HepG2 (cell line): ENCODE measurements at regions not wholly inside any gene's neighbourhood (a gene's known extent, or its start where the extent isn't known, plus 50 kb on each side); places are given as distances from the start of the nearest gene placed in this dataset.

Experiments
- NFE2L1 ChIP-seq: sonication (generic); formaldehyde crosslinking; IDR thresholded peaks from 2 replicates; pipeline ENCODE4 v1.4.0; 2020; ENCODE audit warnings: missing genetic modification reagents, mild to moderate bottlenecking, borderline replicate concordance
- NFE2L2 ChIP-seq: fragments of 150-350 bp; IDR thresholded peaks from 2 replicates; pipeline ENCODE4 v1.6.1; 2014; ENCODE audit warnings: low read length
- POLR2A ChIP-seq, 2 experiments: IDR thresholded peaks; 2 replicates each; pipeline ENCODE4 v1.6.1; 2011; ENCODE audit warnings: low read depth in 2 of 2, low read length in 2 of 2, mild to moderate bottlenecking in 1 of 2, moderate library complexity in 1 of 2; ENCODE audit not compliant: insufficient read depth in 1 of 2
- POLR2AphosphoS5 ChIP-seq: IDR thresholded peaks from 2 replicates; pipeline ENCODE4 v1.6.1; 2012; ENCODE audit warnings: low read depth, low read length
- TF ChIP-seq, protein P1 (sequence below): sonication (generic); formaldehyde crosslinking; IDR thresholded peaks from 2 replicates; pipeline ENCODE4 v1.5.0; 2020; ENCODE audit warnings: mild to moderate bottlenecking, missing genetic modification reagents, moderate library complexity
- TF ChIP-seq, protein P2 (sequence below): fragments of 450-650 bp; IDR thresholded peaks from 2 replicates; pipeline ENCODE4 v1.6.1; 2016

DNA sequence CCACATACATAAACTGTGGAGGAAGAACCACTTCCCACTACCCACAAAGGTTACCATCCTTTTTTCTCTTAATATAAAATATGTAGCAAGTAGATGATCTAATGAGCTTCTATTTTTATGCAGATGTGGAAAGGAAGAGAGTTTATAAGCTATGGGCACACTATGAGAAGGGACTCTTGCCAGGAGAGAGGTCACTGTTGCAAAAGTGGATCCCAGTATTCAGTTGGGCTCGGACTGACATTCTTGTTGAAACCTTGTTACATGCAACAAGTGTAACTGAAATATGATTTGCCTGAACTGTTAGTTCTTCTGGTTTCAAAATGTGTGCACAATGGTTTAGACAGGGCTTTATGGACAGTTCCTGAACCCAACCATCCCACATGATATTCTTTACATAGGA is 397.4 kb upstream of the PKN2 start:
- TF ChIP-seq, protein P1, sequence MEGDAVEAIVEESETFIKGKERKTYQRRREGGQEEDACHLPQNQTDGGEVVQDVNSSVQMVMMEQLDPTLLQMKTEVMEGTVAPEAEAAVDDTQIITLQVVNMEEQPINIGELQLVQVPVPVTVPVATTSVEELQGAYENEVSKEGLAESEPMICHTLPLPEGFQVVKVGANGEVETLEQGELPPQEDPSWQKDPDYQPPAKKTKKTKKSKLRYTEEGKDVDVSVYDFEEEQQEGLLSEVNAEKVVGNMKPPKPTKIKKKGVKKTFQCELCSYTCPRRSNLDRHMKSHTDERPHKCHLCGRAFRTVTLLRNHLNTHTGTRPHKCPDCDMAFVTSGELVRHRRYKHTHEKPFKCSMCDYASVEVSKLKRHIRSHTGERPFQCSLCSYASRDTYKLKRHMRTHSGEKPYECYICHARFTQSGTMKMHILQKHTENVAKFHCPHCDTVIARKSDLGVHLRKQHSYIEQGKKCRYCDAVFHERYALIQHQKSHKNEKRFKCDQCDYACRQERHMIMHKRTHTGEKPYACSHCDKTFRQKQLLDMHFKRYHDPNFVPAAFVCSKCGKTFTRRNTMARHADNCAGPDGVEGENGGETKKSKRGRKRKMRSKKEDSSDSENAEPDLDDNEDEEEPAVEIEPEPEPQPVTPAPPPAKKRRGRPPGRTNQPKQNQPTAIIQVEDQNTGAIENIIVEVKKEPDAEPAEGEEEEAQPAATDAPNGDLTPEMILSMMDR (CRISPR knock-in tag), result no peak
- TF ChIP-seq, protein P2, sequence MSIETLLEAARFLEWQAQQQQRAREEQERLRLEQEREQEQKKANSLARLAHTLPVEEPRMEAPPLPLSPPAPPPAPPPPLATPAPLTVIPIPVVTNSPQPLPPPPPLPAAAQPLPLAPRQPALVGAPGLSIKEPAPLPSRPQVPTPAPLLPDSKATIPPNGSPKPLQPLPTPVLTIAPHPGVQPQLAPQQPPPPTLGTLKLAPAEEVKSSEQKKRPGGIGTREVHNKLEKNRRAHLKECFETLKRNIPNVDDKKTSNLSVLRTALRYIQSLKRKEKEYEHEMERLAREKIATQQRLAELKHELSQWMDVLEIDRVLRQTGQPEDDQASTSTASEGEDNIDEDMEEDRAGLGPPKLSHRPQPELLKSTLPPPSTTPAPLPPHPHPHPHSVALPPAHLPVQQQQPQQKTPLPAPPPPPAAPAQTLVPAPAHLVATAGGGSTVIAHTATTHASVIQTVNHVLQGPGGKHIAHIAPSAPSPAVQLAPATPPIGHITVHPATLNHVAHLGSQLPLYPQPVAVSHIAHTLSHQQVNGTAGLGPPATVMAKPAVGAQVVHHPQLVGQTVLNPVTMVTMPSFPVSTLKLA, result no peak
- TF ChIP-seq NFE2L2 (no peak), POLR2A (IDR thresholded peaks at IDR 0.05; ENCODE audit: insufficient read depth in 1 of 2, low read depth in 2 of 2, low read length in 2 of 2) (no peak), NFE2L1 (no peak), POLR2AphosphoS5 (no peak)
